ENCODE measurements at regions not wholly inside any gene's neighbourhood (a gene's known extent, or its start where the extent isn't known, plus 50 kb on each side); places are given as distances from the start of the nearest gene placed in this dataset.

DNA sequence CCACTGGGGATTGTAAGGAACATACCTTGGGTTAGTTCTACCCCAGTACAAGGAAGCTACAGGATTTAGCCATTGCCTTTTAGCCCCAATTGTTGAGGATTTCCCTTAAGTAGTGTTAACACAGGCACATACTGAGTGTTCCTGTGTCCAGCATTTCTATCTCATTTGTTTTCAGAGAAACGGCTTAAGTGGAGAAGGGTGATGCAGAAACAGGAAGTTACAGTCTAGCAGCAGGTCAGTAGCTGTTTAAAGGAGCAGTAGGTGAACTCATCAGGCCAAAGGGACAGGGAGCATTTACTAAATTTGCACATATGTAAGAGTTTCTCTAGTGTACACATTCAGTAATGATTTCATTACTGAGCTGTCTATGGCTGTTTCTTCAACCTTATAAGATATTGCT, 644.2 kb upstream of the GJE1 start:
- Mint-ChIP-seq H3K27ac (ENCODE audit: unreplicated experiment) (no peak overlapping the region), H3K4me3 (ENCODE audit: unreplicated experiment) (no peak overlapping the region), H3K36me3 (ENCODE audit: low read depth, unreplicated experiment) (no peaks in the 10 kb centered on the region), H3K4me1 (ENCODE audit: low read depth, unreplicated experiment) (peaks cover 8% of the 10 kb centered on the region), H3K9me3 (ENCODE audit: unreplicated experiment) (no peaks in the 10 kb centered on the region), H3K27me3 (ENCODE audit: low read depth, unreplicated experiment) (no peaks in the 10 kb centered on the region)
- no peaks in the 10 kb centered on the region for H4K20me1 ChIP-seq (ENCODE audit: insufficient read depth, low read length)
- no peaks in the 10 kb centered on the region for H3K36me3 ChIP-seq (ENCODE audit: insufficient read depth, low read length)
- TF ChIP-seq, protein P1, sequence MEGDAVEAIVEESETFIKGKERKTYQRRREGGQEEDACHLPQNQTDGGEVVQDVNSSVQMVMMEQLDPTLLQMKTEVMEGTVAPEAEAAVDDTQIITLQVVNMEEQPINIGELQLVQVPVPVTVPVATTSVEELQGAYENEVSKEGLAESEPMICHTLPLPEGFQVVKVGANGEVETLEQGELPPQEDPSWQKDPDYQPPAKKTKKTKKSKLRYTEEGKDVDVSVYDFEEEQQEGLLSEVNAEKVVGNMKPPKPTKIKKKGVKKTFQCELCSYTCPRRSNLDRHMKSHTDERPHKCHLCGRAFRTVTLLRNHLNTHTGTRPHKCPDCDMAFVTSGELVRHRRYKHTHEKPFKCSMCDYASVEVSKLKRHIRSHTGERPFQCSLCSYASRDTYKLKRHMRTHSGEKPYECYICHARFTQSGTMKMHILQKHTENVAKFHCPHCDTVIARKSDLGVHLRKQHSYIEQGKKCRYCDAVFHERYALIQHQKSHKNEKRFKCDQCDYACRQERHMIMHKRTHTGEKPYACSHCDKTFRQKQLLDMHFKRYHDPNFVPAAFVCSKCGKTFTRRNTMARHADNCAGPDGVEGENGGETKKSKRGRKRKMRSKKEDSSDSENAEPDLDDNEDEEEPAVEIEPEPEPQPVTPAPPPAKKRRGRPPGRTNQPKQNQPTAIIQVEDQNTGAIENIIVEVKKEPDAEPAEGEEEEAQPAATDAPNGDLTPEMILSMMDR (IDR thresholded peaks at IDR 0.05; ENCODE audit: insufficient read depth, low read depth, low read length) = no peak
- no peak for TF ChIP-seq EZH2 (IDR thresholded peaks at IDR 0.05; ENCODE audit: insufficient read depth, low read length)
- H3K4me3 ChIP-seq (ENCODE audit: insufficient read depth, low read depth, low read length) = no peak overlapping the region
- FAIRE-seq (peak; percentile 47), DNase-seq (ENCODE audit: low read depth) (no peak)
- no peak overlapping the region for H3K27ac ChIP-seq (ENCODE audit: low read depth, low read length)
- H3K79me2 ChIP-seq (ENCODE audit: insufficient read depth, low read length) = no peaks in the 10 kb centered on the region
- peaks cover 6% of the 10 kb centered on the region for H3K4me1 ChIP-seq (ENCODE audit: insufficient read depth, low read length)
- H3K27me3 ChIP-seq (ENCODE audit: insufficient read depth, low read length) = no peaks in the 10 kb centered on the region
- H3K4me2 ChIP-seq (ENCODE audit: low read length) = no peak overlapping the region
- no peak overlapping the region for H3K9ac ChIP-seq (ENCODE audit: low read length)
- H3K9me3 ChIP-seq (ENCODE audit: insufficient read depth, low read depth, low read length) = no peaks in the 10 kb centered on the region
- peak overlapping the region; percentile 74 for H2AFZ ChIP-seq (ENCODE audit: low read depth, low read length)

DNA sequence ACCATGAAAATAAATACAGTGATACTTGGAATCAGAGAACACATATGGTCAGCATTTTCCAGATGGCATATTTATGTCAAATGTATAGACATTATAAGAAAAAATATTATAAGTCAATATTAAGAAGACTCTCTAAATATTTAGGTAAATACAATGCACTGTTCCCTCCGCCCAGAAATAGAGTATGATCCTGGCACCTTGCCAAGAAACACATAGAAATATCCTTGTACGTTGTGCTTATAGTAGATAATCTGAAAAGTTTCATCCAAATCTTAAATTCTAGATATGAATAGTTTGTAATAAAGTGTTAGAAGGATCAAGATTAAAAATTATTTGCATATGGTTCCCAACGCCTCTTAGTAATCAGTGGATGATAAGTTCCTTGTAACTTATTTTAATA, 645.8 kb upstream of the GJE1 start:
- Mint-ChIP-seq H3K36me3 (ENCODE audit: low read depth, unreplicated experiment) (no peaks in the 10 kb centered on the region), H3K9me3 (ENCODE audit: unreplicated experiment) (no peaks in the 10 kb centered on the region), H3K4me1 (ENCODE audit: low read depth, unreplicated experiment) (peaks cover 11% of the 10 kb centered on the region), H3K4me3 (ENCODE audit: unreplicated experiment) (no peak overlapping the region), H3K27me3 (ENCODE audit: low read depth, unreplicated experiment) (no peaks in the 10 kb centered on the region), H3K27ac (ENCODE audit: unreplicated experiment) (no peak overlapping the region)
- no peak for DNase-seq (ENCODE audit: low read depth)
- Histone ChIP-seq H3K9ac (ENCODE audit: low read length) (no peak overlapping the region), H3K9me3 (ENCODE audit: insufficient read depth, low read depth, low read length) (no peaks in the 10 kb centered on the region), H3K79me2 (ENCODE audit: insufficient read depth, low read length) (no peaks in the 10 kb centered on the region), H3K4me2 (ENCODE audit: low read length) (no peak overlapping the region), H3K27me3 (ENCODE audit: insufficient read depth, low read length) (no peaks in the 10 kb centered on the region), H3K4me3 (ENCODE audit: insufficient read depth, low read depth, low read length) (no peak overlapping the region), H3K4me1 (ENCODE audit: insufficient read depth, low read length) (peaks cover 15% of the 10 kb centered on the region), H3K27ac (ENCODE audit: low read depth, low read length) (no peak overlapping the region), H2AFZ (ENCODE audit: low read depth, low read length) (no peak overlapping the region), H4K20me1 (ENCODE audit: insufficient read depth, low read length) (no peaks in the 10 kb centered on the region), H3K36me3 (ENCODE audit: insufficient read depth, low read length) (no peaks in the 10 kb centered on the region)
- TF ChIP-seq, protein P1 (IDR thresholded peaks at IDR 0.05; ENCODE audit: insufficient read depth, low read depth, low read length) = no peak
- no peak for TF ChIP-seq EZH2 (IDR thresholded peaks at IDR 0.05; ENCODE audit: insufficient read depth, low read length)
- FAIRE-seq = no peak

DNA sequence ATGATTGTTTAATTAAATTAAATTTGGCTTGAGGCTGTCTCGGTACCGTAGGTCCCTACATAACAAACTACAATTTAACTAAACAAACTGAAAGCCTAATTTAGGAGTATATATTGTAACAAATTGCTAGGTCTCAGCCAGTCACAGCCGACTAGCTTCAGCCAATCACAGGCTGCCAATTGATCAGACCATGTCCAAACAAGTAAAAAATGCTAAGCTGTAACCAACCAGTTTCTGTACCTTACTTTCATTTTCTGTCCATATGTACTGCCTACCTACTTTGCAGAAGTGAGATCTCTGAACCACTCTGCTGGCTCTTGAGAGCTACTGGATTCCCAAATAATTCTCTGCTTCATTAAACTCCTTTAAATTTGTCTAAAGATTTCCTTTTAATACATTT, 648.0 kb upstream of the GJE1 start:
- peaks cover 15% of the 10 kb centered on the region for H3K4me1 ChIP-seq (ENCODE audit: insufficient read depth, low read length)
- Mint-ChIP-seq H3K4me3 (ENCODE audit: unreplicated experiment) (no peak overlapping the region), H3K9me3 (ENCODE audit: unreplicated experiment) (no peaks in the 10 kb centered on the region), H3K27me3 (ENCODE audit: low read depth, unreplicated experiment) (no peaks in the 10 kb centered on the region), H3K36me3 (ENCODE audit: low read depth, unreplicated experiment) (no peaks in the 10 kb centered on the region), H3K27ac (ENCODE audit: unreplicated experiment) (no peak overlapping the region), H3K4me1 (ENCODE audit: low read depth, unreplicated experiment) (peaks cover 11% of the 10 kb centered on the region)
- H3K4me3 ChIP-seq (ENCODE audit: insufficient read depth, low read depth, low read length) = no peak overlapping the region
- no peak for FAIRE-seq
- TF ChIP-seq EZH2 (IDR thresholded peaks at IDR 0.05; ENCODE audit: insufficient read depth, low read length) = no peak
- TF ChIP-seq, protein P1 (IDR thresholded peaks at IDR 0.05; ENCODE audit: insufficient read depth, low read depth, low read length) = no peak
- no peaks in the 10 kb centered on the region for H3K27me3 ChIP-seq (ENCODE audit: insufficient read depth, low read length)
- no peaks in the 10 kb centered on the region for H4K20me1 ChIP-seq (ENCODE audit: insufficient read depth, low read length)
- H3K9me3 ChIP-seq (ENCODE audit: insufficient read depth, low read depth, low read length) = no peaks in the 10 kb centered on the region
- no peak overlapping the region for H3K27ac ChIP-seq (ENCODE audit: low read depth, low read length)
- no peaks in the 10 kb centered on the region for H3K79me2 ChIP-seq (ENCODE audit: insufficient read depth, low read length)
- H2AFZ ChIP-seq (ENCODE audit: low read depth, low read length) = no peak overlapping the region
- H3K4me2 ChIP-seq (ENCODE audit: low read length) = no peak overlapping the region
- DNase-seq (ENCODE audit: low read depth) = no peak
- no peaks in the 10 kb centered on the region for H3K36me3 ChIP-seq (ENCODE audit: insufficient read depth, low read length)
- H3K9ac ChIP-seq (ENCODE audit: low read length) = no peak overlapping the region
